Common myeloid progenitor, CD34-positive (primary cell): ENCODE measurements at regions not wholly inside any gene's neighbourhood (a gene's known extent, or its start where the extent isn't known, plus 50 kb on each side); places are given as distances from the start of the nearest gene placed in this dataset.
"Not testable (repeated sequence)": the region's sequence is repeated elsewhere in the genome, so short reads cannot be mapped to it uniquely, and the experiment has no call there.

Experiments
- CTCF ChIA-PET: fragments of 350-600 bp; sonication (Branson Sonifier 250); formaldehyde crosslinking; loops from one replicate; lab custom pipeline; 2021; ENCODE audit warnings: antibody characterized with exemption; lab: Charles Lee
- POLR2A ChIA-PET: fragments of 350-600 bp; sonication (Branson Sonifier 250); formaldehyde crosslinking; loops from one replicate; lab custom pipeline; 2021; ENCODE audit warnings: antibody characterized with exemption; lab: Charles Lee
- DNase-seq, 3 donors: peaks; one replicate each; pipeline versions ENCODE4 v3.0.0 to v3.0.0-alpha.2; 2013
- H3K27ac ChIP-seq, 2 experiments: 1 replicate in 1 of 2; 2 replicates in 1 of 2; pipeline ENCODE4 v1.7.0; 2013; ENCODE audit warnings: inconsistent platforms in 2 of 2, low read length in 2 of 2, mild to moderate bottlenecking in 2 of 2, low read depth in 1 of 2, moderate library complexity in 1 of 2; ENCODE audit not compliant: severe bottlenecking in 2 of 2, insufficient read depth in 1 of 2, poor library complexity in 1 of 2
- H3K27me3 ChIP-seq, 5 experiments: replicated peaks in 2 of 5; 1 replicate in 3 of 5; 2 replicates in 2 of 5; pipeline versions ENCODE4 v1.6.1 to v1.7.0; 2013; ENCODE audit warnings: low read length in 4 of 5, mild to moderate bottlenecking in 2 of 5, moderate library complexity in 2 of 5, inconsistent platforms in 1 of 5; ENCODE audit not compliant: insufficient read depth in 5 of 5, control insufficient read depth in 4 of 5
- H3K36me3 ChIP-seq, 4 experiments: 1 replicate in 2 of 4; 2 replicates in 2 of 4; pipeline versions ENCODE4 v1.6.1 to v1.7.0; 2013; ENCODE audit warnings: low read length in 3 of 4, control low read depth in 1 of 4, mild to moderate bottlenecking in 1 of 4; ENCODE audit not compliant: control insufficient read depth in 4 of 4, insufficient read depth in 4 of 4
- H3K4me1 ChIP-seq, 4 experiments: 1 replicate in 3 of 4; 2 replicates in 1 of 4; pipeline versions ENCODE4 v1.6.1 to v1.7.1; 2013; ENCODE audit warnings: low read length in 3 of 4, mild to moderate bottlenecking in 3 of 4, control low read depth in 1 of 4, inconsistent platforms in 1 of 4, moderate library complexity in 1 of 4; ENCODE audit not compliant: control insufficient read depth in 4 of 4, insufficient read depth in 4 of 4; ENCODE audit errors: control extremely low read depth in 1 of 4
- H3K4me3 ChIP-seq, 7 experiments: 1 replicate in 4 of 7; 2 replicates in 3 of 7; pipeline versions ENCODE4 v1.5.1 to v1.7.0; 2013; ENCODE audit warnings: mild to moderate bottlenecking in 7 of 7, low read length in 6 of 7, moderate library complexity in 6 of 7, inconsistent platforms in 2 of 7, low read depth in 2 of 7, control low read depth in 1 of 7; ENCODE audit not compliant: insufficient read depth in 4 of 7, control insufficient read depth in 1 of 7; ENCODE audit errors: extremely low read depth in 1 of 7
- H3K9me3 ChIP-seq, 5 experiments: 1 replicate in 4 of 5; 2 replicates in 1 of 5; pipeline versions ENCODE4 v1.6.1 to v1.7.1; 2013; ENCODE audit warnings: low read length in 4 of 5, mild to moderate bottlenecking in 2 of 5, inconsistent platforms in 1 of 5, low read depth in 1 of 5, moderate library complexity in 1 of 5; ENCODE audit not compliant: control insufficient read depth in 4 of 5, insufficient read depth in 2 of 5; ENCODE audit errors: control extremely low read depth in 1 of 5
- WGBS: methylation state at CpG from one replicate; pipeline ENCODE4 v1.1.5; 2013; ENCODE audit not compliant: insufficient coverage; 5-methylcytosine and 5-hydroxymethylcytosine counted together

DNA sequence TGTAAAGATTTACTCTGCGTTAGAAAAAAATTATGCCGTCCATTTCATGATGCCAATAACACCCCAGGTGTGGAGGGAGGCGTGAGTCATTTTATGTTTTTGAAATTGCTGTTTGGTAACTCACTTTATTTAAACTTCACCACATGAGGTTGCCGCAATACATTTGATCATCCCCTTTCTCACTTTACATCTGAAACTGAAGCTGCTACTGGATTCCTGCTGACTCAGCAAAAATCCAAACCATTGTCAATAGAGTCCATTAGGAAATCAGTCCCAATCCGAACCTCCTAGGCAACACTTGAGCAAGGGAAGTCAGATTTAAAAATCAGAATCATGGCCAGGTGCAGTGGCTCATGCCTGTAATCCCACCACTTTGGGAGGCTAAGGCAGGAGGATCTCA, 136.6 kb upstream of the SVIL start:
- ChIA-PET POLR2A (no interaction called here), CTCF (interaction anchor here (1.0 kb wide), 1 partner anchor 12 kb away, joined by 3 read pairs; no protein-coding TSS in a partner anchor)
- Histone ChIP-seq H3K27ac (no peak overlapping the region), H3K9me3 (peaks cover 0 to 4% (median 0%) of the 10 kb centered on the region in 5 experiments), H3K36me3 (no peaks in the 10 kb centered on the region), H3K4me3 (no peak overlapping the region), H3K4me1 (peaks cover 0 to 6% (median 4%) of the 10 kb centered on the region in 4 experiments), H3K27me3 (no peaks in the 10 kb centered on the region)
- no peak for DNase-seq
- 89% methylated on average over 1 of the region's 5 CpGs for WGBS

GRCh38 chr10:29769277-29769676, 134.5 kb upstream of the SVIL start:
- POLR2A ChIA-PET, H3K36me3 ChIP-seq, H3K27me3 ChIP-seq, CTCF ChIA-PET, H3K9me3 ChIP-seq, H3K4me1 ChIP-seq, H3K27ac ChIP-seq, DNase-seq, H3K4me3 ChIP-seq: not testable (repeated sequence)
- WGBS, result 100% methylated on average over 2 of the region's 4 CpGs

- ChIA-PET CTCF (no interaction called here), POLR2A (no interaction called here)
- Histone ChIP-seq H3K36me3 (no peaks in the 10 kb centered on the region), H3K4me1 (peaks cover 0 to 12% (median 6%) of the 10 kb centered on the region in 4 experiments), H3K27ac (no peak overlapping the region), H3K27me3 (no peaks in the 10 kb centered on the region), H3K9me3 (peaks cover 0 to 4% (median 0%) of the 10 kb centered on the region in 5 experiments), H3K4me3 (no peak overlapping the region)
- peak in 2 of 3 donors; percentile 28 to 50 for DNase-seq
- 73% methylated on average over 2 of the region's 4 CpGs for WGBS
Observed at GRCh38 chr10:29767968-29768367, 133.2 kb upstream of the SVIL start.

- ChIA-PET POLR2A (no interaction called here), CTCF (interaction anchor here (1.0 to 1.7 kb wide), 2 partner anchors 10 to 83 kb away, joined by 3 to 10 read pairs; no protein-coding TSS in a partner anchor)
- no peaks in the 10 kb centered on the region for H3K27me3 ChIP-seq
- DNase-seq, result no peak
- H3K27ac ChIP-seq, result no peak overlapping the region
- H3K9me3 ChIP-seq, result no peaks in the 10 kb centered on the region
- no peaks in the 10 kb centered on the region for H3K36me3 ChIP-seq
- H3K4me1 ChIP-seq, result peaks cover 0 to 10% (median 2%) of the 10 kb centered on the region in 4 experiments
- 100% methylated on average over 1 of the region's 3 CpGs for WGBS
- H3K4me3 ChIP-seq, result no peak overlapping the region
Observed at GRCh38 chr10:29766753-29767152, 132.0 kb upstream of the SVIL start.

DNA sequence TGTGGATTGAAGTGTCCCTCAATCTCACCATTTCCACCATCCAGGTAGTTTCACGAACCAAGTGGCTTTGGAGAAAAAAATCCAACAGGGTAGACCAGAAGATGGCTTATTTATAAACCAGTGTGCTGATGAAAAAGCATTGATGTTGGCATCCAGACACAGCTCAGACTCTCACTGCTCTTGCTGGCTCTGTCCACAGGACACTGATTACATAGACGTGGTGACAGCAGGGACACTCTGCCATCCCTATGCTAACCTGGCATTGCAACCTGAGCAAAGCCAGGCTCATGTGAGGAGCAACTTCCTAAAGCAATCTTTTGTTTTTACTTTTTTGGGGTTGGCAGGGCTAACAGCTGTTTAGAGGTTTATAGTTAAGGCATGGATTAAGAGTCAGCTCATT, 130.6 kb upstream of the SVIL start:
- WGBS, result 100% methylated on average over 2 of the region's 2 CpGs
- ChIA-PET CTCF (interaction anchor here (0.7 to 1.7 kb wide), 2 partner anchors 9 to 373 kb away, joined by 3 to 10 read pairs; no protein-coding TSS in a partner anchor), POLR2A (no interaction called here)
- no peak overlapping the region for H3K27ac ChIP-seq
- H3K4me3 ChIP-seq, result no peak overlapping the region
- H3K27me3 ChIP-seq, result no peaks in the 10 kb centered on the region
- no peaks in the 10 kb centered on the region for H3K9me3 ChIP-seq
- DNase-seq, result no peak
- no peaks in the 10 kb centered on the region for H3K36me3 ChIP-seq
- H3K4me1 ChIP-seq, result peaks cover 0 to 11% (median 3%) of the 10 kb centered on the region in 4 experiments

GRCh38 chr10:29763396-29763795, 128.6 kb upstream of the SVIL start:
- Histone ChIP-seq H3K27ac (no peak overlapping the region), H3K4me1 (peaks cover 0 to 11% (median 4%) of the 10 kb centered on the region in 4 experiments), H3K9me3 (no peaks in the 10 kb centered on the region), H3K4me3 (no peak overlapping the region), H3K36me3 (no peaks in the 10 kb centered on the region), H3K27me3 (no peaks in the 10 kb centered on the region)
- CTCF ChIA-PET, result interaction anchor here (1.1 to 1.2 kb wide), 2 partner anchors 25 to 478 kb away, joined by 3 read pairs; no protein-coding TSS in a partner anchor
- POLR2A ChIA-PET, result interaction anchor here (0.5 kb wide), 1 partner anchor 46 kb away, joined by 3 read pairs; no protein-coding TSS in a partner anchor
- WGBS, result 100% methylated on average over 3 of the region's 4 CpGs
- DNase-seq, result no peak

DNA sequence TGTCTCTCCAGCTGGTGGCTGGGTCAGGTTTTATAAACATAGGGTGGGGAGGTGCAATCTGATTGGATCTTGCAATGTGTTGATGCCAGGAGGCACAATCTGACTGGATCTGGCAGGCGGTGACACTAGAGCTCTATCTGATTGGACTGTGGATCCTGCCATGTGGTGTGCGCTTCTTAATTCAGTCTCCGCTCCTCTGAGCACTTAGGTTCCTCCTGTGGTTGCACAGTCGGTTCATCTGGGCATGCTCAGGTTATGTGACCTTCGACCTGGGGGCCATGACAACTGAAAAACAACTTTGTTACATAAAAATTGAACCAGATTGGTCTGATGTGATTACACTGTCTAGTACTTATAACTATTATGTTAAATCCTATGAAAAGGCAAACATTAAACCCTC, 127.1 kb upstream of the SVIL start:
- POLR2A ChIA-PET, result no interaction called here
- H3K4me1 ChIP-seq, result peaks cover 0 to 17% (median 7%) of the 10 kb centered on the region in 4 experiments
- WGBS, result 96% methylated on average over 3 of the region's 5 CpGs
- no peaks in the 10 kb centered on the region for H3K36me3 ChIP-seq
- no peaks in the 10 kb centered on the region for H3K9me3 ChIP-seq
- CTCF ChIA-PET, result no interaction called here
- no peak overlapping the region for H3K4me3 ChIP-seq
- no peaks in the 10 kb centered on the region for H3K27me3 ChIP-seq
- DNase-seq, result peak in 2 of 3 donors; percentile 12 to 30
- no peak overlapping the region for H3K27ac ChIP-seq
